ENCODE measurements at regions not wholly inside any gene's neighbourhood (a gene's known extent, or its start where the extent isn't known, plus 50 kb on each side); places are given as distances from the start of the nearest gene placed in this dataset.

DNA sequence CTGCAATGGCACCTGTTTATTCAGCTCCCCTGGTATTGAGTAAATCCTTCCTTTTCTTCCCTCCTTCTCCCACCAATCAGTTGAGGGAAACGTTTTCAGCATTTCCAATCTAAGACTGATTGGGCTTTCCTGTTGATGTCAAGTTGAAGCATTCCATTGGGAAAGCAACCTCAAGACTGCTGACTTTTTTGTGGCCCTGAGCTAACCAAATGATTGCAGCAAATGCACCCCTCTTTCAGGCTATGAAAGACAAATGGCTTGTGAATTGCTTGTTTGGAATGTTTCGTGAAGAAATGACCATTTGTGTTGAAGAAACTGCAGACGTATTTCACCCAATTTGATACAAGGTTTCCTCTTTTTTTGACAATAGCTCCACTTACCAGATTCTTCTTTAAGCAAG is 303.5 kb downstream of the EPHA4 start (continued):
- TF ChIP-seq ZNF764 (CRISPR knock-in tag; IDR thresholded peaks at IDR 0.05; ENCODE audit: low read depth) = no peak
- TF ChIP-seq JUN (IDR thresholded peaks at IDR 0.05; ENCODE audit: borderline replicate concordance, low read depth, low read length) = no peak
- no peak for TF ChIP-seq JUN (CRISPR knock-in tag; IDR thresholded peaks at IDR 0.05; ENCODE audit: borderline replicate concordance)
- TF ChIP-seq KLF16 (IDR thresholded peaks at IDR 0.05) = no peak
- TF ChIP-seq, protein P1, sequence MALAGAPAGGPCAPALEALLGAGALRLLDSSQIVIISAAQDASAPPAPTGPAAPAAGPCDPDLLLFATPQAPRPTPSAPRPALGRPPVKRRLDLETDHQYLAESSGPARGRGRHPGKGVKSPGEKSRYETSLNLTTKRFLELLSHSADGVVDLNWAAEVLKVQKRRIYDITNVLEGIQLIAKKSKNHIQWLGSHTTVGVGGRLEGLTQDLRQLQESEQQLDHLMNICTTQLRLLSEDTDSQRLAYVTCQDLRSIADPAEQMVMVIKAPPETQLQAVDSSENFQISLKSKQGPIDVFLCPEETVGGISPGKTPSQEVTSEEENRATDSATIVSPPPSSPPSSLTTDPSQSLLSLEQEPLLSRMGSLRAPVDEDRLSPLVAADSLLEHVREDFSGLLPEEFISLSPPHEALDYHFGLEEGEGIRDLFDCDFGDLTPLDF (CRISPR knock-in tag; IDR thresholded peaks at IDR 0.05) = no peak
- TF ChIP-seq, protein P2, sequence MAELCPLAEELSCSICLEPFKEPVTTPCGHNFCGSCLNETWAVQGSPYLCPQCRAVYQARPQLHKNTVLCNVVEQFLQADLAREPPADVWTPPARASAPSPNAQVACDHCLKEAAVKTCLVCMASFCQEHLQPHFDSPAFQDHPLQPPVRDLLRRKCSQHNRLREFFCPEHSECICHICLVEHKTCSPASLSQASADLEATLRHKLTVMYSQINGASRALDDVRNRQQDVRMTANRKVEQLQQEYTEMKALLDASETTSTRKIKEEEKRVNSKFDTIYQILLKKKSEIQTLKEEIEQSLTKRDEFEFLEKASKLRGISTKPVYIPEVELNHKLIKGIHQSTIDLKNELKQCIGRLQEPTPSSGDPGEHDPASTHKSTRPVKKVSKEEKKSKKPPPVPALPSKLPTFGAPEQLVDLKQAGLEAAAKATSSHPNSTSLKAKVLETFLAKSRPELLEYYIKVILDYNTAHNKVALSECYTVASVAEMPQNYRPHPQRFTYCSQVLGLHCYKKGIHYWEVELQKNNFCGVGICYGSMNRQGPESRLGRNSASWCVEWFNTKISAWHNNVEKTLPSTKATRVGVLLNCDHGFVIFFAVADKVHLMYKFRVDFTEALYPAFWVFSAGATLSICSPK (IDR thresholded peaks at IDR 0.05; ENCODE audit: borderline replicate concordance) = no peak
- TF ChIP-seq, protein P3, sequence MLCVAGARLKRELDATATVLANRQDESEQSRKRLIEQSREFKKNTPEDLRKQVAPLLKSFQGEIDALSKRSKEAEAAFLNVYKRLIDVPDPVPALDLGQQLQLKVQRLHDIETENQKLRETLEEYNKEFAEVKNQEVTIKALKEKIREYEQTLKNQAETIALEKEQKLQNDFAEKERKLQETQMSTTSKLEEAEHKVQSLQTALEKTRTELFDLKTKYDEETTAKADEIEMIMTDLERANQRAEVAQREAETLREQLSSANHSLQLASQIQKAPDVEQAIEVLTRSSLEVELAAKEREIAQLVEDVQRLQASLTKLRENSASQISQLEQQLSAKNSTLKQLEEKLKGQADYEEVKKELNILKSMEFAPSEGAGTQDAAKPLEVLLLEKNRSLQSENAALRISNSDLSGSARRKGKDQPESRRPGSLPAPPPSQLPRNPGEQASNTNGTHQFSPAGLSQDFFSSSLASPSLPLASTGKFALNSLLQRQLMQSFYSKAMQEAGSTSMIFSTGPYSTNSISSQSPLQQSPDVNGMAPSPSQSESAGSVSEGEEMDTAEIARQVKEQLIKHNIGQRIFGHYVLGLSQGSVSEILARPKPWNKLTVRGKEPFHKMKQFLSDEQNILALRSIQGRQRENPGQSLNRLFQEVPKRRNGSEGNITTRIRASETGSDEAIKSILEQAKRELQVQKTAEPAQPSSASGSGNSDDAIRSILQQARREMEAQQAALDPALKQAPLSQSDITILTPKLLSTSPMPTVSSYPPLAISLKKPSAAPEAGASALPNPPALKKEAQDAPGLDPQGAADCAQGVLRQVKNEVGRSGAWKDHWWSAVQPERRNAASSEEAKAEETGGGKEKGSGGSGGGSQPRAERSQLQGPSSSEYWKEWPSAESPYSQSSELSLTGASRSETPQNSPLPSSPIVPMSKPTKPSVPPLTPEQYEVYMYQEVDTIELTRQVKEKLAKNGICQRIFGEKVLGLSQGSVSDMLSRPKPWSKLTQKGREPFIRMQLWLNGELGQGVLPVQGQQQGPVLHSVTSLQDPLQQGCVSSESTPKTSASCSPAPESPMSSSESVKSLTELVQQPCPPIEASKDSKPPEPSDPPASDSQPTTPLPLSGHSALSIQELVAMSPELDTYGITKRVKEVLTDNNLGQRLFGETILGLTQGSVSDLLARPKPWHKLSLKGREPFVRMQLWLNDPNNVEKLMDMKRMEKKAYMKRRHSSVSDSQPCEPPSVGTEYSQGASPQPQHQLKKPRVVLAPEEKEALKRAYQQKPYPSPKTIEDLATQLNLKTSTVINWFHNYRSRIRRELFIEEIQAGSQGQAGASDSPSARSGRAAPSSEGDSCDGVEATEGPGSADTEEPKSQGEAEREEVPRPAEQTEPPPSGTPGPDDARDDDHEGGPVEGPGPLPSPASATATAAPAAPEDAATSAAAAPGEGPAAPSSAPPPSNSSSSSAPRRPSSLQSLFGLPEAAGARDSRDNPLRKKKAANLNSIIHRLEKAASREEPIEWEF (CRISPR knock-in tag; IDR thresholded peaks at IDR 0.05) = no peak

All from K562 (cell line).